ENCODE measurements at regions not wholly inside any gene's neighbourhood (a gene's known extent, or its start where the extent isn't known, plus 50 kb on each side); places are given as distances from the start of the nearest gene placed in this dataset.

GRCh38 chr2:144198116-144198515, 321.8 kb downstream of the ZEB2 start:
- Histone ChIP-seq H4K20me1 (ENCODE audit: control insufficient read depth, insufficient read depth, low read length, poor library complexity, severe bottlenecking) (no peaks in the 10 kb centered on the region), H2AFZ (ENCODE audit: insufficient read depth, low read depth, low read length, poor library complexity, severe bottlenecking) (no peak overlapping the region), H3K4me3 (ENCODE audit: control extremely low read depth in 1 of 5, extremely low read depth in 1 of 5, insufficient read depth in 1 of 5, low read depth in 2 of 5, low read length in 4 of 5) (no peak overlapping the region), H3K79me2 (ENCODE audit: control insufficient read depth, insufficient read depth, low read length) (no peaks in the 10 kb centered on the region), H3K36me3 (replicated peaks in 1 of 2; ENCODE audit: control extremely low read depth in 1 of 2, control insufficient read depth in 1 of 2, extremely low read depth in 1 of 2, insufficient read depth in 2 of 2, low read length in 1 of 2) (peaks cover 0 to 2% of the 10 kb centered on the region in 2 experiments), H3K4me2 (replicated peaks; ENCODE audit: low read depth, low read length, poor library complexity, severe bottlenecking) (no peak overlapping the region), H3K27me3 (replicated peaks in 1 of 4; ENCODE audit: control extremely low read depth in 1 of 4, control insufficient read depth in 3 of 4, insufficient read depth in 4 of 4, low read length in 3 of 4) (no peaks in the 10 kb centered on the region), H3K9me3 (ENCODE audit: control extremely low read depth in 1 of 3, control insufficient read depth in 2 of 3, insufficient read depth in 1 of 3, low read length in 2 of 3) (no peaks in the 10 kb centered on the region), H3K27ac (ENCODE audit: low read length in 2 of 2) (no peak overlapping the region), H3K4me1 (ENCODE audit: control insufficient read depth in 2 of 2, insufficient read depth in 2 of 2, low read length in 2 of 2) (no peaks in the 10 kb centered on the region), H3K9ac (ENCODE audit: low read length) (no peak overlapping the region)
- WGBS (ENCODE audit: insufficient coverage): 40% methylated on average over 1 of the region's 3 CpGs
- no peak for ATAC-seq (ENCODE audit: low read depth)
- Mint-ChIP-seq H3K4me1 (peaks cover 8% of the 10 kb centered on the region), H3K27ac (no peak overlapping the region), H3K4me3 (no peak overlapping the region), H3K9me3 (ENCODE audit: insufficient read depth) (no peaks in the 10 kb centered on the region), H3K27me3 (no peaks in the 10 kb centered on the region)
- no peak for DNase-seq
- ChIA-PET POLR2A (interaction anchor here (0.7 kb wide), 1 partner anchor 822 kb away, joined by 3 read pairs; no protein-coding TSS in a partner anchor), CTCF (interaction anchor here (0.6 to 1.6 kb wide), 5 partner anchors 11 to 246 kb away, joined by 3 to 5 read pairs (median 3); no protein-coding TSS in a partner anchor)
- intact Hi-C loops (cut with micrococcal nuclease): no loop called here
- TF ChIP-seq, protein P1, sequence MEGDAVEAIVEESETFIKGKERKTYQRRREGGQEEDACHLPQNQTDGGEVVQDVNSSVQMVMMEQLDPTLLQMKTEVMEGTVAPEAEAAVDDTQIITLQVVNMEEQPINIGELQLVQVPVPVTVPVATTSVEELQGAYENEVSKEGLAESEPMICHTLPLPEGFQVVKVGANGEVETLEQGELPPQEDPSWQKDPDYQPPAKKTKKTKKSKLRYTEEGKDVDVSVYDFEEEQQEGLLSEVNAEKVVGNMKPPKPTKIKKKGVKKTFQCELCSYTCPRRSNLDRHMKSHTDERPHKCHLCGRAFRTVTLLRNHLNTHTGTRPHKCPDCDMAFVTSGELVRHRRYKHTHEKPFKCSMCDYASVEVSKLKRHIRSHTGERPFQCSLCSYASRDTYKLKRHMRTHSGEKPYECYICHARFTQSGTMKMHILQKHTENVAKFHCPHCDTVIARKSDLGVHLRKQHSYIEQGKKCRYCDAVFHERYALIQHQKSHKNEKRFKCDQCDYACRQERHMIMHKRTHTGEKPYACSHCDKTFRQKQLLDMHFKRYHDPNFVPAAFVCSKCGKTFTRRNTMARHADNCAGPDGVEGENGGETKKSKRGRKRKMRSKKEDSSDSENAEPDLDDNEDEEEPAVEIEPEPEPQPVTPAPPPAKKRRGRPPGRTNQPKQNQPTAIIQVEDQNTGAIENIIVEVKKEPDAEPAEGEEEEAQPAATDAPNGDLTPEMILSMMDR (IDR thresholded peaks at IDR 0.05): no peak
- no peak for TF ChIP-seq EZH2 (IDR thresholded peaks at IDR 0.05; ENCODE audit: borderline replicate concordance, insufficient read depth, low read depth, low read length, poor library complexity, severe bottlenecking)

DNA sequence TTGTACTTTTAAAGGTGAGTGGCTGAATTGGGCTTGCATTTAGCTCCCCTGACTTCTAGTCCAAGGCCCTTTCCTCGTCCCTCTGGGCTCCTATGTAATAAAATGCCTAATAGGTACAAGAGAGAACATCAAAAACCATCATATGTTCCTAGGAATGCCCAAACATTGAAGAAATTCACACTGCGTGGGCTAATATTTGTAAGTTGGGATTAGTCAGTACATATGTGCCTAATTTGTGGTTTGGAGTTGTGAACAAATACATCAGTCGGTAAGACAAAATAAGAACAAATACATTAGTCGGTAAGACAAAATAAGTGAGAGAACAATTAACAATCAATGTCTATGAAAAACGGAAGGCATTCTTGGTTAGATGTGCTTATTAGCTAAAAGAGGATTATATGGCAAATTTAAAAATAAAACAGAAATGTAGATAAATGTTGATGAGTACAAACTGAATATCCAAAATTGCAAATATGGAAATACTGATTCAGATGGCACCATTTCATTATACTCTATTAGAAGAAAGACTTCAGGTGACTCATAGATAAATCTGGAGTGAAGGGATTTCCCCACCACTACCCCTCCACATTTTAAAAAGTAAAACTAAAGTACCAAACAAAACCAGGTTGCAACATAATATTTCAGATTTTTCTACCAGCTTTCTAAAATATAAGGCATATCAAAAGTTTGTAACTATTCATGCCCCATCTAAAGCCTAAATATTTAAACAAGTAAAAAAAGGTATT, 325.4 kb downstream of the ZEB2 start:
- TF ChIP-seq, protein P1 (IDR thresholded peaks at IDR 0.05): no peak
- TF ChIP-seq EZH2 (IDR thresholded peaks at IDR 0.05; ENCODE audit: borderline replicate concordance, insufficient read depth, low read depth, low read length, poor library complexity, severe bottlenecking): no peak
- no peaks in the 10 kb centered on the region for H3K27me3 ChIP-seq (replicated peaks in 1 of 4; ENCODE audit: control extremely low read depth in 1 of 4, control insufficient read depth in 3 of 4, insufficient read depth in 4 of 4, low read length in 3 of 4)
- ChIA-PET CTCF (no interaction called here), POLR2A (no interaction called here)
- H3K4me3 ChIP-seq (ENCODE audit: control extremely low read depth in 1 of 5, extremely low read depth in 1 of 5, insufficient read depth in 1 of 5, low read depth in 2 of 5, low read length in 4 of 5): no peak overlapping the region
- H2AFZ ChIP-seq (ENCODE audit: insufficient read depth, low read depth, low read length, poor library complexity, severe bottlenecking): no peak overlapping the region
- no peaks in the 10 kb centered on the region for H3K79me2 ChIP-seq (ENCODE audit: control insufficient read depth, insufficient read depth, low read length)
- no peak overlapping the region for H3K27ac Mint-ChIP-seq
- H4K20me1 ChIP-seq (ENCODE audit: control insufficient read depth, insufficient read depth, low read length, poor library complexity, severe bottlenecking): no peaks in the 10 kb centered on the region
- peaks cover 4% of the 10 kb centered on the region for H3K4me1 Mint-ChIP-seq
- intact Hi-C loops (cut with micrococcal nuclease): no loop called here
- no peak for ATAC-seq (ENCODE audit: low read depth)
- no peak for DNase-seq
- H3K36me3 ChIP-seq (replicated peaks in 1 of 2; ENCODE audit: control extremely low read depth in 1 of 2, control insufficient read depth in 1 of 2, extremely low read depth in 1 of 2, insufficient read depth in 2 of 2, low read length in 1 of 2): peaks cover 1 to 2% of the 10 kb centered on the region in 2 experiments
- no peak overlapping the region for H3K4me2 ChIP-seq (replicated peaks; ENCODE audit: low read depth, low read length, poor library complexity, severe bottlenecking)
- no peak overlapping the region for H3K27ac ChIP-seq (ENCODE audit: low read length in 2 of 2)
- H3K9me3 ChIP-seq (ENCODE audit: control extremely low read depth in 1 of 3, control insufficient read depth in 2 of 3, insufficient read depth in 1 of 3, low read length in 2 of 3): no peaks in the 10 kb centered on the region
- H3K9ac ChIP-seq (ENCODE audit: low read length): no peak overlapping the region
- H3K9me3 Mint-ChIP-seq (ENCODE audit: insufficient read depth): no peaks in the 10 kb centered on the region
- H3K27me3 Mint-ChIP-seq: no peaks in the 10 kb centered on the region
- WGBS (ENCODE audit: insufficient coverage): no CpG with 5 or more reads among the region's 5 CpGs
- H3K4me1 ChIP-seq (ENCODE audit: control insufficient read depth in 2 of 2, insufficient read depth in 2 of 2, low read length in 2 of 2): no peaks in the 10 kb centered on the region
- no peak overlapping the region for H3K4me3 Mint-ChIP-seq
